ENCODE measurements at regions not wholly inside any gene's neighbourhood (a gene's known extent, or its start where the extent isn't known, plus 50 kb on each side); places are given as distances from the start of the nearest gene placed in this dataset.

- Histone ChIP-seq H3K4me3 (ENCODE audit: extremely low read depth in 1 of 4, insufficient read depth in 2 of 4, low read depth in 3 of 4, low read length in 4 of 4) (no peak overlapping the region), H3K9me3 (ENCODE audit: insufficient read depth in 2 of 2, low read depth in 1 of 2, low read length in 1 of 2) (peaks cover 0 to 3% of the 10 kb centered on the region in 2 experiments; a peak in 1 of 4 replicates), H3K23ac (ENCODE audit: insufficient read length) (no peak overlapping the region), H2BK120ac (replicated peaks; ENCODE audit: low read depth, low read length) (no peak overlapping the region), H4K91ac (replicated peaks; ENCODE audit: insufficient read length, low read length) (no peak overlapping the region), H4K20me1 (replicated peaks in 1 of 2; ENCODE audit: control insufficient read depth in 1 of 2, insufficient read depth in 2 of 2, low read length in 2 of 2) (no peaks in the 10 kb centered on the region), H3K79me1 (ENCODE audit: low read depth, low read length) (no peaks in the 10 kb centered on the region), H3K14ac (ENCODE audit: insufficient read length) (no peak overlapping the region), H3K4ac (replicated peaks; ENCODE audit: insufficient read length, low read depth, low read length) (no peak overlapping the region), H3K27me3 (replicated peaks in 1 of 4; ENCODE audit: control insufficient read depth in 3 of 4, extremely low read depth in 1 of 4, insufficient read depth in 3 of 4, low read length in 3 of 4) (peaks cover 0 to 1% (median 0%) of the 10 kb centered on the region in 4 experiments; a peak in 1 of 7 replicates), H4K5ac (ENCODE audit: insufficient read length, low read depth, low read length) (no peak overlapping the region), H2AFZ (ENCODE audit: low read length) (peak overlapping the region; percentile 29; the same call in 1 of the 2 replicates), H3K36me3 (ENCODE audit: control insufficient read depth in 2 of 4, insufficient read depth in 4 of 4, low read length in 3 of 4) (no peaks in the 10 kb centered on the region), H2BK12ac (ENCODE audit: low read depth, low read length) (no peak overlapping the region), H3K56ac (replicated peaks; ENCODE audit: insufficient read length, low read depth, low read length) (no peak overlapping the region), H2BK20ac (ENCODE audit: low read length) (no peak overlapping the region), H4K8ac (ENCODE audit: extremely low read depth, insufficient read depth, low read length) (no peak overlapping the region), H3K27ac (ENCODE audit: low read depth, low read length) (no peak overlapping the region), H2BK15ac (ENCODE audit: low read length) (no peak overlapping the region), H3K23me2 (ENCODE audit: low read depth, low read length) (no peaks in the 10 kb centered on the region), H2AK5ac (ENCODE audit: low read depth, low read length) (no peak overlapping the region), H3K18ac (ENCODE audit: extremely low read depth, low read length) (no peak overlapping the region), H3K4me1 (replicated peaks in 1 of 4; ENCODE audit: control insufficient read depth in 3 of 4, insufficient read depth in 4 of 4, low read length in 3 of 4) (peaks cover 0 to 3% (median 1%) of the 10 kb centered on the region in 4 experiments; a peak in 3 of 7 replicates), H3K4me2 (ENCODE audit: insufficient read depth in 1 of 2, low read depth in 2 of 2, low read length in 2 of 2) (no peak overlapping the region), H3K79me2 (ENCODE audit: control insufficient read depth in 1 of 2, insufficient read depth in 2 of 2, low read length in 2 of 2) (no peaks in the 10 kb centered on the region), H3K9ac (replicated peaks in 1 of 4; ENCODE audit: extremely low read depth in 1 of 4, low read depth in 3 of 4, low read length in 3 of 4) (no peak overlapping the region), H2BK5ac (ENCODE audit: low read depth, low read length) (no peak overlapping the region)
- CTCF ChIA-PET (ENCODE audit: partially characterized antibody), result interaction anchor here (0.8 to 14.5 kb wide), 19 partner anchors 8 to 255 kb away, joined by 3 to 235 read pairs (median 5); no protein-coding TSS in a partner anchor
- DNase-seq (ENCODE audit: low read depth in 1 of 2, low spot score in 2 of 2) (no peak), FAIRE-seq (no peak)
- POLR2A ChIA-PET (ENCODE audit: partially characterized antibody), result no interaction called here
- TF ChIP-seq KDM1A (IDR thresholded peaks at IDR 0.05; ENCODE audit: borderline replicate concordance, low read length) (no peak), BACH1 (IDR thresholded peaks at IDR 0.05; ENCODE audit: low read length) (no peak), GTF2F1 (IDR thresholded peaks at IDR 0.05; ENCODE audit: borderline replicate concordance, low read depth, low read length) (no peak), BRCA1 (IDR thresholded peaks at IDR 0.05; ENCODE audit: low read depth, low read length) (no peak), SP2 (IDR thresholded peaks at IDR 0.05; ENCODE audit: low read length) (no peak), POLR2AphosphoS5 (IDR thresholded peaks at IDR 0.05; ENCODE audit: low read depth, low read length) (no peak), SRF (IDR thresholded peaks at IDR 0.05; ENCODE audit: low read depth, low read length) (no peak), YY1 (IDR thresholded peaks at IDR 0.05; ENCODE audit: low read depth, low read length) (no peak)
- 87% methylated on average over 6 of the region's 6 CpGs; no CpG with 5 or more reads in 1 of the 2 experiments for WGBS, 2 experiments (ENCODE audit: extremely low coverage in 1 of 2, insufficient coverage in 1 of 2, insufficient read length in 1 of 2, insufficient replicate concordance in 2 of 2, low coverage in 1 of 2, low lambda C conversion rate in 2 of 2, missing lambda C conversion rate in 1 of 2)
These were observed 234.4 kb downstream of the SEC23A start for GRCh38 chr14:38868399-38869290.

Data from H1 (cell line).